ENCODE measurements at regions not wholly inside any gene's neighbourhood (a gene's known extent, or its start where the extent isn't known, plus 50 kb on each side); places are given as distances from the start of the nearest gene placed in this dataset.

DNA sequence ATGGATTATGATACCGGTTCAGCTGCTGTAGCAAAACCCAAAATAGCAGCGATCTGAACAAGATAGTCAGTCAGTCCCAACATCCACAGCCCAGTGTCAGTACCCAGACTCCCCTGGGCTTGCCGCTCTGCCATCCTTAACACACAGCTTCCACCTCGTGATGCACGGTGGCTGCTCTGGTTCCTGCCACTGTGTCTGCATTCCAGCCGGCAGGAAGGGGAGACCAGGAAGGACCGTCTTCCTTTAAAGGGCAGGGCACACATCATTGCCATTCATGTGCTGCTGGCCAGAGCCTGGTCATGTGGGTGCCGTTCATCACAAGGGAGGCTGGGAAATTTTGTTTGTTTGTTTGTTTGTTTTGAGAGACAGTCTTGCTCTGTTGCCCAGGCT is 131.0 kb upstream of the IER5L start:
- Histone ChIP-seq H3K4me1 (ENCODE audit: low read depth, poor library complexity, severe bottlenecking) (no peaks in the 10 kb centered on the region), H3K4me3 (IDR thresholded peaks at IDR 0.05; ENCODE audit: insufficient read depth, low read depth, low read length) (no peak overlapping the region), H2AFZ (ENCODE audit: low read depth) (no peak overlapping the region), H3K9ac (no peak overlapping the region), H4K20me1 (ENCODE audit: insufficient read depth) (no peaks in the 10 kb centered on the region), H3K27me3 (ENCODE audit: insufficient read depth, low read depth) (no peaks in the 10 kb centered on the region), H3K27ac (no peak overlapping the region), H3K36me3 (ENCODE audit: insufficient read depth) (no peaks in the 10 kb centered on the region), H3K79me2 (ENCODE audit: insufficient read depth, low read depth) (no peaks in the 10 kb centered on the region), H3K4me2 (no peak overlapping the region)
- TF ChIP-seq, protein P1, sequence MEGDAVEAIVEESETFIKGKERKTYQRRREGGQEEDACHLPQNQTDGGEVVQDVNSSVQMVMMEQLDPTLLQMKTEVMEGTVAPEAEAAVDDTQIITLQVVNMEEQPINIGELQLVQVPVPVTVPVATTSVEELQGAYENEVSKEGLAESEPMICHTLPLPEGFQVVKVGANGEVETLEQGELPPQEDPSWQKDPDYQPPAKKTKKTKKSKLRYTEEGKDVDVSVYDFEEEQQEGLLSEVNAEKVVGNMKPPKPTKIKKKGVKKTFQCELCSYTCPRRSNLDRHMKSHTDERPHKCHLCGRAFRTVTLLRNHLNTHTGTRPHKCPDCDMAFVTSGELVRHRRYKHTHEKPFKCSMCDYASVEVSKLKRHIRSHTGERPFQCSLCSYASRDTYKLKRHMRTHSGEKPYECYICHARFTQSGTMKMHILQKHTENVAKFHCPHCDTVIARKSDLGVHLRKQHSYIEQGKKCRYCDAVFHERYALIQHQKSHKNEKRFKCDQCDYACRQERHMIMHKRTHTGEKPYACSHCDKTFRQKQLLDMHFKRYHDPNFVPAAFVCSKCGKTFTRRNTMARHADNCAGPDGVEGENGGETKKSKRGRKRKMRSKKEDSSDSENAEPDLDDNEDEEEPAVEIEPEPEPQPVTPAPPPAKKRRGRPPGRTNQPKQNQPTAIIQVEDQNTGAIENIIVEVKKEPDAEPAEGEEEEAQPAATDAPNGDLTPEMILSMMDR (conservative IDR thresholded peaks at IDR 0.05; ENCODE audit: low read depth, low read length) = no peak

DNA sequence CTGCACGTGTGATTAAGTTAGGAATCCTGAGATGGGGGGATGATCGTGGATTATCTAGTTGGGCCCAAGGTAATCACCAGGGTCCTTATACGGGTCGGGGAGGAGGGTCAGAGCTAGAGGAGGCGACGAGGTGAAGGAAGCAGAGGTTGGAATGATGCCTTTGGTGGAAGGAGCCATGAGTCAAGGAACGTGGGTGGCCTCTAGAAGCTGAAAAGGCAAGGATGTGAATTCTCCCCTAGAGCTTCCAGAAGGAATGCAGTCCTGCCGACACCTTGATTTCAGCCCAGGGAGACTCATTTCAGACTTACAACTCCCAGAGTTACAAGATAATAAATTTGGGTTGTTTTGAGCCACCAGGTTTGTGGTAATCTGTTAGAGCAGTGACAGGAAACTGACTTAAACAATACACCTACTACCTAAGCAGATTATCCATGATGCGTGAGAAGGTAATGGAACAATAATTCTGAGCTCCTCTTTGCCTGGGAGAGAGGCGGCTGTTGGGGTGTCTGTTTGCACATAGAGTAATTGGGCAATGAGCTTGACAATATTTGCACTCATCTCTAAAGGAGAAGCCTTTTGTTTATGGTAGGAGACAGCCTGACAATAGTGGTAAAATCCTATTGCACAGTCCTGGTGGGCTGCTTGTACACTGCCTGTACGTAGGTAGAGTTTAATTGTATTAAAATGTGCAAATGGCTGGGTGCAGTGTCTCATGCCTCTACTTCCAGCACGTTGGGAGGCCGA is 129.3 kb upstream of the IER5L start:
- Histone ChIP-seq H3K79me2 (ENCODE audit: insufficient read depth, low read depth) (no peaks in the 10 kb centered on the region), H3K27ac (no peak overlapping the region), H3K36me3 (ENCODE audit: insufficient read depth) (no peaks in the 10 kb centered on the region), H4K20me1 (ENCODE audit: insufficient read depth) (no peaks in the 10 kb centered on the region), H3K9ac (no peak overlapping the region), H3K4me1 (ENCODE audit: low read depth, poor library complexity, severe bottlenecking) (no peaks in the 10 kb centered on the region), H3K4me2 (no peak overlapping the region), H3K27me3 (ENCODE audit: insufficient read depth, low read depth) (no peaks in the 10 kb centered on the region), H3K4me3 (IDR thresholded peaks at IDR 0.05; ENCODE audit: insufficient read depth, low read depth, low read length) (no peak overlapping the region), H2AFZ (ENCODE audit: low read depth) (no peak overlapping the region)
- TF ChIP-seq, protein P1 (conservative IDR thresholded peaks at IDR 0.05; ENCODE audit: low read depth, low read length) = no peak

DNA sequence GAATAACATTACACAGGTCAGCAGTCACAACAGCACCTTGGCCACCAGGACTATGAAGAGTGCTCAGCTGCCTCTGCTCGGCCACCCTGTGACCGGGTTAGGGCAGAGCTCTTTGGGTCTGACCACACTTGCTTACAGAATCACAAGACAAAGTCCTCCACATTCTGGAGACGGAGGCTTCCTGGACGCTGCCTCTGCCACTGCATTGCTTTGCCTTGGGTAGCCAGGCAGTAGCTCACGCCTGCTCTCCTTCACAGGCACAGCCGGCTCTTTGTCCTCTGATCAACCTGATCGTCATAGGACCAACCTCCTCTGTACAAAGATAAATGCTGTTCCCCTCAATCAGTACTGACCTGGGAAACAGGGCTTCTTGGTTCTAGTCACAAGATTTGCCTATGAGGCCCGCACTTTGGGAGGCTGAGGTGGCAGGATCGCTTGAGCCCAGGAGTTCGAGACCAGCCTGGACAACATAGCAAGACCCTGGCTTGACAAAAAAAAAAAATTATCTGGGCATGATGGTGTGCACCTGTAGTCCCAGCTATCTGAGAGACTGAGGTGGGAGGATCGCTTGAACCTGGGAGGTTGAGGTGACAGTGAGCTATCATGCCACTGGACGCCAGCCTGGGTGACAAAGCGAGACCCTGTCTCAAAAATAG is 128.4 kb upstream of the IER5L start:
- H3K4me2 ChIP-seq = no peak overlapping the region
- TF ChIP-seq, protein P1 (conservative IDR thresholded peaks at IDR 0.05; ENCODE audit: low read depth, low read length) = no peak
- no peak overlapping the region for H2AFZ ChIP-seq (ENCODE audit: low read depth)
- no peaks in the 10 kb centered on the region for H3K27me3 ChIP-seq (ENCODE audit: insufficient read depth, low read depth)
- H3K9ac ChIP-seq = no peak overlapping the region
- no peak overlapping the region for H3K27ac ChIP-seq
- H3K36me3 ChIP-seq (ENCODE audit: insufficient read depth) = no peaks in the 10 kb centered on the region
- no peaks in the 10 kb centered on the region for H3K4me1 ChIP-seq (ENCODE audit: low read depth, poor library complexity, severe bottlenecking)
- no peaks in the 10 kb centered on the region for H3K79me2 ChIP-seq (ENCODE audit: insufficient read depth, low read depth)
- no peaks in the 10 kb centered on the region for H4K20me1 ChIP-seq (ENCODE audit: insufficient read depth)
- no peak overlapping the region for H3K4me3 ChIP-seq (IDR thresholded peaks at IDR 0.05; ENCODE audit: insufficient read depth, low read depth, low read length)

DNA sequence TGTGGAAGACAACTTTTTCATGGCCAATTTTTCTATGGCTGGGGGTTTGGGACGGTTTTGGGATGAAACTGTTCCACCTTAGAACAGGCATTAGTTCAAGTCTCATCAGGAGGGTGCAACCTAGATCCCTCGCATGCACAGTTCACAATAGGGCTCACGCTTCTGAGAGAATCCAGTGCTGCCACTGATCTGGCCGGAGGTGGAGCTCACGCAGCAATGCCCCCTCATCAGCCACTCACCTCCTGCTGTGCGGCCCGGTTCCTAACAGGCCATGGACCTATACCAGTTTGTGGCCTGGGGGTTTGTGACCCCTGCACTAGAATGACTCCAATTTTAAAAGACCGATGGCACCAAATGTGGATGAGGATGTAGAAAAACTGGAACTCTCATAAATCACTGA is 127.2 kb upstream of the IER5L start:
- Histone ChIP-seq H3K27ac (no peak overlapping the region), H3K79me2 (ENCODE audit: insufficient read depth, low read depth) (no peaks in the 10 kb centered on the region), H3K4me2 (no peak overlapping the region), H2AFZ (ENCODE audit: low read depth) (no peak overlapping the region), H3K36me3 (ENCODE audit: insufficient read depth) (no peaks in the 10 kb centered on the region), H3K4me1 (ENCODE audit: low read depth, poor library complexity, severe bottlenecking) (no peaks in the 10 kb centered on the region), H4K20me1 (ENCODE audit: insufficient read depth) (no peaks in the 10 kb centered on the region), H3K9ac (no peak overlapping the region), H3K4me3 (IDR thresholded peaks at IDR 0.05; ENCODE audit: insufficient read depth, low read depth, low read length) (no peak overlapping the region), H3K27me3 (ENCODE audit: insufficient read depth, low read depth) (no peaks in the 10 kb centered on the region)
- TF ChIP-seq, protein P1 (conservative IDR thresholded peaks at IDR 0.05; ENCODE audit: low read depth, low read length) = no peak
